OCI-LY3 (cell line): ENCODE measurements at regions not wholly inside any gene's neighbourhood (a gene's known extent, or its start where the extent isn't known, plus 50 kb on each side); places are given as distances from the start of the nearest gene placed in this dataset.

ENCODE experiments used
- H2AFZ ChIP-seq: fragments of 200-600, 300-600 bp; shearing (Covaris generic); 2 replicates; pipeline ENCODE4 v1.6.0; 2014; ENCODE audit warnings: antibody characterized with exemption, low read depth, low read length
- H3K27ac ChIP-seq: fragments of 200-600, 300-600 bp; sonication (generic); 2 replicates; pipeline ENCODE4 v1.5.1; 2014; ENCODE audit warnings: mild to moderate bottlenecking, low read length, moderate library complexity, mixed read lengths
- H3K27me3 ChIP-seq: fragments of 200-600, 300-600 bp; sonication (generic); 2 replicates; pipeline ENCODE4 v1.6.1; 2014; ENCODE audit warnings: low read depth, low read length, mixed read lengths
- H3K36me3 ChIP-seq: fragments of 200-600, 300-600 bp; sonication (generic); replicated peaks from 2 replicates; pipeline ENCODE3; 2014; ENCODE audit warnings: low read depth, low read length, mixed read lengths
- H3K4me1 ChIP-seq: fragments of 300-600, 200-600 bp; sonication (generic); 2 replicates; pipeline ENCODE4 v1.6.1; 2014; ENCODE audit warnings: low read length, mixed read lengths
- H3K4me2 ChIP-seq: fragments of 200-600, 300-600 bp; sonication (generic); 2 replicates; pipeline ENCODE4 v1.6.1; 2014; ENCODE audit warnings: low read length, mixed read lengths
- H3K4me3 ChIP-seq: fragments of 300-600, 200-600 bp; sonication (generic); 2 replicates; pipeline ENCODE4 v1.5.1; 2014; ENCODE audit warnings: antibody characterized with exemption, mild to moderate bottlenecking, low read length, moderate library complexity
- H3K79me2 ChIP-seq: fragments of 300-600, 200-600 bp; shearing (Covaris generic); 2 replicates; pipeline ENCODE4 v1.6.1; 2014; ENCODE audit warnings: mild to moderate bottlenecking, low read length, mixed read lengths
- H3K9ac ChIP-seq: fragments of 300-600, 200-600 bp; shearing (Covaris generic); 2 replicates; pipeline ENCODE4 v1.6.0; 2014; ENCODE audit warnings: mild to moderate bottlenecking, low read length, moderate library complexity
- H3K9me3 ChIP-seq: fragments of 200-600, 300-600 bp; shearing (Covaris generic); 2 replicates; pipeline ENCODE4 v1.6.1; 2014; ENCODE audit warnings: low read length, mixed read lengths; ENCODE audit not compliant: insufficient read depth
- H4K20me1 ChIP-seq: fragments of 200-600, 300-600 bp; sonication (generic); 2 replicates; pipeline ENCODE4 v1.6.1; 2016; ENCODE audit warnings: low read length, mixed read lengths; ENCODE audit not compliant: insufficient read depth
- CTCF ChIP-seq: fragments of 200-600, 300-600 bp; sonication (generic); IDR thresholded peaks from 2 replicates; pipeline ENCODE4 v1.5.1; 2014; ENCODE audit warnings: antibody characterized with exemption, low read length, low read depth
- EZH2phosphoT487 ChIP-seq: fragments of 200-600 bp; shearing (Covaris generic); IDR thresholded peaks from 2 replicates; pipeline ENCODE4 v1.6.1; 2018; ENCODE audit warnings: antibody characterized with exemption, mixed run types, low read depth

GRCh38 chr12:105469701-105470100 is 139.2 kb downstream of the C12orf75 start:
- no peak for TF ChIP-seq EZH2phosphoT487
- TF ChIP-seq CTCF: no peak
- no peak overlapping the region for H3K27ac ChIP-seq
- no peak overlapping the region for H3K4me2 ChIP-seq
- no peaks in the 10 kb centered on the region for H4K20me1 ChIP-seq
- H2AFZ ChIP-seq: no peak overlapping the region
- H3K4me3 ChIP-seq: no peak overlapping the region
- peaks cover 1% of the 10 kb centered on the region; the same call in 1 of the 2 replicates for H3K4me1 ChIP-seq
- no peaks in the 10 kb centered on the region for H3K36me3 ChIP-seq
- H3K27me3 ChIP-seq: peaks cover 31% of the 10 kb centered on the region; the same call in 1 of the 2 replicates
- H3K9ac ChIP-seq: no peak overlapping the region
- H3K79me2 ChIP-seq: no peaks in the 10 kb centered on the region
- H3K9me3 ChIP-seq: no peaks in the 10 kb centered on the region

- Histone ChIP-seq H4K20me1 (no peaks in the 10 kb centered on the region), H3K4me3 (no peak overlapping the region), H3K9ac (no peak overlapping the region), H3K27me3 (peaks cover 29% of the 10 kb centered on the region; the same call in 1 of the 2 replicates), H3K27ac (no peak overlapping the region), H2AFZ (no peak overlapping the region), H3K4me1 (peaks cover 5% of the 10 kb centered on the region; the same call in 1 of the 2 replicates), H3K9me3 (no peaks in the 10 kb centered on the region), H3K4me2 (no peak overlapping the region), H3K79me2 (no peaks in the 10 kb centered on the region), H3K36me3 (no peaks in the 10 kb centered on the region)
- no peak for TF ChIP-seq EZH2phosphoT487
- TF ChIP-seq CTCF: no peak
These were observed 139.6 kb downstream of the C12orf75 start for GRCh38 chr12:105470102-105470501.

- H2AFZ ChIP-seq: no peak overlapping the region
- TF ChIP-seq EZH2phosphoT487 (no peak), CTCF (no peak)
- H3K9ac ChIP-seq: no peak overlapping the region
- H3K4me1 ChIP-seq: peaks cover 5% of the 10 kb centered on the region; the same call in 1 of the 2 replicates
- no peaks in the 10 kb centered on the region for H3K79me2 ChIP-seq
- no peaks in the 10 kb centered on the region for H4K20me1 ChIP-seq
- H3K36me3 ChIP-seq: no peaks in the 10 kb centered on the region
- no peaks in the 10 kb centered on the region for H3K9me3 ChIP-seq
- H3K27me3 ChIP-seq: peaks cover 24% of the 10 kb centered on the region; the same call in 1 of the 2 replicates
- H3K4me3 ChIP-seq: no peak overlapping the region
- no peak overlapping the region for H3K4me2 ChIP-seq
- H3K27ac ChIP-seq: no peak overlapping the region
These were observed 140.1 kb downstream of the C12orf75 start for GRCh38 chr12:105470601-105471000.

GRCh38 chr12:105474672-105475071 is 144.2 kb downstream of the C12orf75 start:
- 0 out of 2 replicates have a peak, but pooled peaks cover 5% of the 10 kb centered on the region for H3K9me3 ChIP-seq
- H3K4me3 ChIP-seq: no peak overlapping the region
- no peaks in the 10 kb centered on the region for H4K20me1 ChIP-seq
- H2AFZ ChIP-seq: no peak overlapping the region
- no peak overlapping the region for H3K27ac ChIP-seq
- TF ChIP-seq EZH2phosphoT487 (no peak), CTCF (no peak)
- H3K4me1 ChIP-seq: peaks cover 18% of the 10 kb centered on the region
- H3K36me3 ChIP-seq: no peaks in the 10 kb centered on the region
- H3K79me2 ChIP-seq: no peaks in the 10 kb centered on the region
- peaks cover 10% of the 10 kb centered on the region; the same call in 1 of the 2 replicates for H3K27me3 ChIP-seq
- H3K9ac ChIP-seq: no peak overlapping the region
- H3K4me2 ChIP-seq: no peak overlapping the region
